ENCODE measurements at regions not wholly inside any gene's neighbourhood (a gene's known extent, or its start where the extent isn't known, plus 50 kb on each side); places are given as distances from the start of the nearest gene placed in this dataset.

GRCh38 chr18:69209761-69210160 is 190.9 kb upstream of the DOK6 start:
- no peaks in the 10 kb centered on the region for H3K23me2 ChIP-seq (ENCODE audit: low read depth, low read length)
- H2BK5ac ChIP-seq (ENCODE audit: low read depth, low read length) = no peak overlapping the region
- no peak overlapping the region for H2BK15ac ChIP-seq (ENCODE audit: low read length)
- H3K4me1 ChIP-seq (replicated peaks in 1 of 4; ENCODE audit: control insufficient read depth in 3 of 4, insufficient read depth in 4 of 4, low read length in 3 of 4) = peaks cover 0 to 3% (median 0%) of the 10 kb centered on the region in 4 experiments; a peak in 2 of 7 replicates
- ChIA-PET CTCF (ENCODE audit: partially characterized antibody) (no interaction called here), POLR2A (ENCODE audit: partially characterized antibody) (no interaction called here)
- H4K91ac ChIP-seq (replicated peaks; ENCODE audit: insufficient read length, low read length) = no peak overlapping the region
- no peak overlapping the region for H3K23ac ChIP-seq (ENCODE audit: insufficient read length)
- no peaks in the 10 kb centered on the region for H3K9me3 ChIP-seq (ENCODE audit: insufficient read depth in 2 of 2, low read depth in 1 of 2, low read length in 1 of 2)
- no peak overlapping the region for H2BK120ac ChIP-seq (replicated peaks; ENCODE audit: low read depth, low read length)
- H3K56ac ChIP-seq (replicated peaks; ENCODE audit: insufficient read length, low read depth, low read length) = no peak overlapping the region
- no peak overlapping the region for H2BK20ac ChIP-seq (ENCODE audit: low read length)
- DNase-seq (ENCODE audit: low read depth in 1 of 2, low spot score in 2 of 2) = no peak
- H2AK5ac ChIP-seq (ENCODE audit: low read depth, low read length) = no peak overlapping the region
- no peak overlapping the region for H3K27ac ChIP-seq (ENCODE audit: low read depth, low read length)
- no peak overlapping the region for H4K5ac ChIP-seq (ENCODE audit: insufficient read length, low read depth, low read length)
- H3K4me2 ChIP-seq (ENCODE audit: insufficient read depth in 1 of 2, low read depth in 2 of 2, low read length in 2 of 2) = no peak overlapping the region
- no peaks in the 10 kb centered on the region for H3K36me3 ChIP-seq (ENCODE audit: control insufficient read depth in 2 of 4, insufficient read depth in 4 of 4, low read length in 3 of 4)
- no peak overlapping the region for H3K14ac ChIP-seq (ENCODE audit: insufficient read length)
- H3K4ac ChIP-seq (replicated peaks; ENCODE audit: insufficient read length, low read depth, low read length) = no peak overlapping the region
- H2BK12ac ChIP-seq (ENCODE audit: low read depth, low read length) = no peak overlapping the region
- no peak overlapping the region for H3K18ac ChIP-seq (ENCODE audit: extremely low read depth, low read length)
- no peak overlapping the region for H3K4me3 ChIP-seq (ENCODE audit: extremely low read depth in 1 of 4, insufficient read depth in 2 of 4, low read depth in 3 of 4, low read length in 4 of 4)
- FAIRE-seq = no peak
- H4K20me1 ChIP-seq (replicated peaks in 1 of 2; ENCODE audit: control insufficient read depth in 1 of 2, insufficient read depth in 2 of 2, low read length in 2 of 2) = no peaks in the 10 kb centered on the region
- H3K27me3 ChIP-seq (replicated peaks in 1 of 4; ENCODE audit: control insufficient read depth in 3 of 4, extremely low read depth in 1 of 4, insufficient read depth in 3 of 4, low read length in 3 of 4) = no peaks in the 10 kb centered on the region
- H2AFZ ChIP-seq (ENCODE audit: low read length) = no peak overlapping the region
- H4K8ac ChIP-seq (ENCODE audit: extremely low read depth, insufficient read depth, low read length) = no peak overlapping the region
- no peaks in the 10 kb centered on the region for H3K79me1 ChIP-seq (ENCODE audit: low read depth, low read length)
- H3K79me2 ChIP-seq (ENCODE audit: control insufficient read depth in 1 of 2, insufficient read depth in 2 of 2, low read length in 2 of 2) = no peaks in the 10 kb centered on the region
- no peak for TF ChIP-seq POLR2AphosphoS5 (IDR thresholded peaks at IDR 0.05; ENCODE audit: low read depth, low read length)
- TF ChIP-seq HDAC2 (IDR thresholded peaks at IDR 0.05; ENCODE audit: borderline replicate concordance in 1 of 2, low read depth in 2 of 2, low read length in 2 of 2) = no peak
- no peak for TF ChIP-seq CEBPB (IDR thresholded peaks at IDR 0.05; ENCODE audit: low read depth, low read length)
- TF ChIP-seq CHD1 (IDR thresholded peaks at IDR 0.05; ENCODE audit: low read depth, low read length) = no peak
- TF ChIP-seq BACH1 (IDR thresholded peaks at IDR 0.05; ENCODE audit: low read length) = no peak
- no peak overlapping the region for H3K9ac ChIP-seq (replicated peaks in 1 of 4; ENCODE audit: extremely low read depth in 1 of 4, low read depth in 3 of 4, low read length in 3 of 4)

All from H1 (cell line).